GM21825 (cell line): ENCODE measurements at regions not wholly inside any gene's neighbourhood (a gene's known extent, or its start where the extent isn't known, plus 50 kb on each side); places are given as distances from the start of the nearest gene placed in this dataset.

ENCODE experiments used
- ATAC-seq: cut with Tn5 transposase; IDR thresholded peaks from one replicate; pipeline ENCODE4 v1.9.1; 2021; ENCODE audit warnings: mild to moderate bottlenecking, moderate library complexity; ENCODE audit not compliant: unreplicated experiment

- no peak for ATAC-seq
Observed at GRCh38 chr13:53807251-53807834, 778.7 kb downstream of the OLFM4 start.

GRCh38 chr13:53821632-53822031, 793.0 kb downstream of the OLFM4 start:
- no peak for ATAC-seq

GRCh38 chr13:53822136-53822535, 793.5 kb downstream of the OLFM4 start:
- no peak for ATAC-seq

GRCh38 chr13:53839461-53839860, 810.8 kb downstream of the OLFM4 start:
- no peak for ATAC-seq

GRCh38 chr13:53844473-53845146, 816.0 kb downstream of the OLFM4 start:
- ATAC-seq = no peak

GRCh38 chr13:53847502-53847901, 818.9 kb downstream of the OLFM4 start:
- ATAC-seq = no peak

GRCh38 chr13:53848366-53848961, 819.9 kb downstream of the OLFM4 start:
- ATAC-seq = no peak

- ATAC-seq = no peak
Observed at GRCh38 chr13:53854321-53854720, 825.7 kb downstream of the OLFM4 start.

GRCh38 chr13:53856573-53857195, 828.1 kb downstream of the OLFM4 start:
- no peak for ATAC-seq

GRCh38 chr13:53863520-53863919, 834.9 kb downstream of the OLFM4 start:
- no peak for ATAC-seq

- no peak for ATAC-seq
Observed at GRCh38 chr13:53873558-53873957, 844.9 kb downstream of the OLFM4 start.

GRCh38 chr13:53878861-53879260, 850.2 kb downstream of the OLFM4 start:
- ATAC-seq = no peak

GRCh38 chr13:53885997-53886396, 857.4 kb downstream of the OLFM4 start:
- no peak for ATAC-seq

GRCh38 chr13:53890696-53891095, 862.1 kb downstream of the OLFM4 start:
- ATAC-seq = no peak

- no peak for ATAC-seq
Observed at GRCh38 chr13:53901593-53901992, 873.0 kb downstream of the OLFM4 start.

GRCh38 chr13:53907891-53908290, 879.3 kb downstream of the OLFM4 start:
- ATAC-seq = no peak

GRCh38 chr13:53920916-53921315, 892.3 kb downstream of the OLFM4 start:
- no peak for ATAC-seq

- no peak for ATAC-seq
Observed at GRCh38 chr13:53921473-53921872, 892.9 kb downstream of the OLFM4 start.

- no peak for ATAC-seq
Observed at GRCh38 chr13:53941588-53942190, 913.1 kb downstream of the OLFM4 start.

- no peak for ATAC-seq
Observed at GRCh38 chr13:53946500-53946899, 917.9 kb downstream of the OLFM4 start.

GRCh38 chr13:53953183-53953582, 924.6 kb downstream of the OLFM4 start:
- no peak for ATAC-seq
